Ovary (tissue), 3 donors: ENCODE measurements at regions not wholly inside any gene's neighbourhood (a gene's known extent, or its start where the extent isn't known, plus 50 kb on each side); places are given as distances from the start of the nearest gene placed in this dataset.

Source experiments
- CTCF ChIP-seq, 3 donors: fragments of 450-650 bp in 2 of 3; fragments of 200-600 bp in 1 of 3; IDR thresholded peaks; one replicate each; pipeline versions ENCODE4 v1.5.1 to v1.8.0; 2016 to 2022; ENCODE audit warnings: antibody characterized with exemption in 3 of 3, mild to moderate bottlenecking in 1 of 3
- EP300 ChIP-seq: sonication (generic); formaldehyde crosslinking; IDR thresholded peaks from one replicate; pipeline ENCODE4 v1.6.1; 2017; ENCODE audit warnings: antibody characterized with exemption
- POLR2A ChIP-seq: fragments of 450-650 bp; IDR thresholded peaks from one replicate; pipeline ENCODE4 v1.6.1; 2017; ENCODE audit warnings: antibody characterized with exemption, mild to moderate bottlenecking, moderate library complexity
- donor health status: DM: no; HTN: no; CAD: no.

GRCh38 chr1:233732206-233732605 is 118.3 kb downstream of the KCNK1 start:
- TF ChIP-seq CTCF (IDR thresholded peaks at IDR 0.05) (no peak), POLR2A (no peak), EP300 (no peak)
